ENCODE measurements at regions not wholly inside any gene's neighbourhood (a gene's known extent, or its start where the extent isn't known, plus 50 kb on each side); places are given as distances from the start of the nearest gene placed in this dataset.

DNA sequence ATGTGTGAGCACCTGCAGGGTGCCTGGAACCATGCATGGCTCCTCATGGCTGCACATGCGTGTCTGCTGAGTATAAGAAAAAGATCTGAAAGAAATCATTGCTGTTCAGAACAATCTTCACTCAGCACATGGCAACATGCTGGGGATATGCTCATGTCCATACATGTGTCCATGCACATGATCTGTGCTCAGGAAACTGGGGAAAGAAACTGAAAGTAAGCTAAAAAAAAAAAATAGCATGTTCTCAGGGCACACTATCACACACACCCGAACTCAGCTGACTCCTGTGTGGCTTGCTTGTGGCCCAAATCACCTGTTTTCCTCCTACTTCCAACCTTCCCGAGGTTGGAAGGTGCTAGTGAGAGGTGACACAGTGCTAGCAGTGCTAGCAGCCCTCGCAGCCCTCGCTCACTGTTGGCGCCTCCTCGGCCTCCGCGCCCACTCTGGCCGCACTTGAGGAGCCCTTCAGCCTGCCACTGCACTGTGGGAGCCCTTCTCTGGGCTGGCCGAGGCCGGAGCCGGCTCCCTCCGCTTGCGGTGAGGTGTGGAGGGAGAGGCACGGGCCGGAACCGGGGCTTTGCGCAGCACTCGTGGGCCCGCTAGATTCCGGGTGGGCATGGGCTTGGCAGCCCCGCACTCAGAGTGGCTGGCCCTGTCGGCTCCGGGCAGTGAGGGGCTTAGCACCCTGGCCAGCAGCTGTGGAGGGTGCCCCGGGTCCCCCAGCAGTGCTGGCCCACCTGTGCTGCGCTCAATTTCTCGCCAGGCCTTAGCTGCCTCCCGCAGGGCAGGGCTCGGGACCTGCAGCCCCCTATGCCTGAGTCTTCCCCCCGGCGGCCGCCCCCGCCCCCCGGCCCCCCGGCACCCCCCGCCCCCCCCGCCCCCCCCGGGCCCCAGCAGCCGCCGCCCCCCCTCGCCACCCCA is 76.0 kb downstream of the GADD45G start:
- TF ChIP-seq, protein P1, sequence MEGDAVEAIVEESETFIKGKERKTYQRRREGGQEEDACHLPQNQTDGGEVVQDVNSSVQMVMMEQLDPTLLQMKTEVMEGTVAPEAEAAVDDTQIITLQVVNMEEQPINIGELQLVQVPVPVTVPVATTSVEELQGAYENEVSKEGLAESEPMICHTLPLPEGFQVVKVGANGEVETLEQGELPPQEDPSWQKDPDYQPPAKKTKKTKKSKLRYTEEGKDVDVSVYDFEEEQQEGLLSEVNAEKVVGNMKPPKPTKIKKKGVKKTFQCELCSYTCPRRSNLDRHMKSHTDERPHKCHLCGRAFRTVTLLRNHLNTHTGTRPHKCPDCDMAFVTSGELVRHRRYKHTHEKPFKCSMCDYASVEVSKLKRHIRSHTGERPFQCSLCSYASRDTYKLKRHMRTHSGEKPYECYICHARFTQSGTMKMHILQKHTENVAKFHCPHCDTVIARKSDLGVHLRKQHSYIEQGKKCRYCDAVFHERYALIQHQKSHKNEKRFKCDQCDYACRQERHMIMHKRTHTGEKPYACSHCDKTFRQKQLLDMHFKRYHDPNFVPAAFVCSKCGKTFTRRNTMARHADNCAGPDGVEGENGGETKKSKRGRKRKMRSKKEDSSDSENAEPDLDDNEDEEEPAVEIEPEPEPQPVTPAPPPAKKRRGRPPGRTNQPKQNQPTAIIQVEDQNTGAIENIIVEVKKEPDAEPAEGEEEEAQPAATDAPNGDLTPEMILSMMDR (IDR thresholded peaks at IDR 0.05; ENCODE audit: low read length), result no peak
- no peak for TF ChIP-seq EZH2 (IDR thresholded peaks at IDR 0.05; ENCODE audit: borderline replicate concordance, low read length)

Measured in OCI-LY1 (cell line).